Upper lobe of left lung (tissue), 6 donors: ENCODE measurements at regions not wholly inside any gene's neighbourhood (a gene's known extent, or its start where the extent isn't known, plus 50 kb on each side); places are given as distances from the start of the nearest gene placed in this dataset.

ENCODE experiments used
- ATAC-seq, 2 donors: fragments of 200-7000 bp; cut with Tn5 transposase; one replicate each; pipeline ENCODE4 v1.9.1; 2022; ENCODE audit warnings: mild to moderate bottlenecking in 2 of 2, moderate library complexity in 2 of 2; ENCODE audit not compliant: low FRiP score in 2 of 2
- DNase-seq, 2 donors: peaks; one replicate each; pipeline ENCODE4 v3.0.0-alpha.2; 2019 to 2020
- H3K27ac ChIP-seq, 4 donors: fragments of 200-600 bp; sonication (generic); one replicate each; pipeline ENCODE4 v1.5.1; 2016 to 2019
- H3K27me3 ChIP-seq, 4 donors: fragments of 200-600 bp; sonication (generic); one replicate each; pipeline ENCODE4 v1.5.1; 2017 to 2019
- H3K36me3 ChIP-seq, 4 donors: fragments of 200-600 bp; sonication (generic); one replicate each; pipeline ENCODE4 v1.5.1; 2016 to 2019
- H3K4me1 ChIP-seq, 4 donors: fragments of 200-600 bp; sonication (generic); one replicate each; pipeline ENCODE4 v1.5.1; 2018 to 2019
- H3K4me3 ChIP-seq, 4 donors: fragments of 200-600 bp; sonication (generic); one replicate each; pipeline ENCODE4 v1.5.1; 2017 to 2019; ENCODE audit warnings: mild to moderate bottlenecking in 2 of 4, moderate library complexity in 1 of 4
- H3K9me3 ChIP-seq, 4 donors: fragments of 200-600 bp; sonication (generic); one replicate each; pipeline ENCODE4 v1.5.1; 2018 to 2019
- EP300 ChIP-seq, 4 donors: sonication (generic); formaldehyde crosslinking; IDR thresholded peaks; one replicate each; pipeline ENCODE4 v1.5.1; 2017; ENCODE audit warnings: antibody characterized with exemption in 4 of 4, control low read depth in 2 of 4
- POLR2A ChIP-seq, 4 donors: fragments of 450-650 bp; IDR thresholded peaks; one replicate each; pipeline ENCODE4 v1.5.1; 2016 to 2017; ENCODE audit warnings: antibody characterized with exemption in 4 of 4, mild to moderate bottlenecking in 2 of 4
- POLR2AphosphoS5 ChIP-seq, 2 donors: sonication (generic); formaldehyde crosslinking; IDR thresholded peaks; one replicate each; pipeline ENCODE4 v1.5.1; 2017; ENCODE audit warnings: antibody characterized with exemption in 2 of 2
- WGBS, 2 donors: methylation state at CpG; one replicate each; pipeline ENCODE4 v1.1.5; 2017 to 2018; 5-methylcytosine and 5-hydroxymethylcytosine counted together
- TF ChIP-seq, protein P1 (sequence below), 6 experiments: fragments of 450-650 bp in 4 of 6; fragments of 200-600 bp in 2 of 6; sonication (generic) in 2 of 6; IDR thresholded peaks; one replicate each; pipeline ENCODE4 v1.5.1; 2016 to 2019; ENCODE audit warnings: antibody characterized with exemption in 6 of 6
- donor health status: DM: no; HTN: no; CAD: no; lungs with moderate emphysema.
- donor health status: DM: no; HTN: yes; CAD: no; lungs with severe emphysema.

DNA sequence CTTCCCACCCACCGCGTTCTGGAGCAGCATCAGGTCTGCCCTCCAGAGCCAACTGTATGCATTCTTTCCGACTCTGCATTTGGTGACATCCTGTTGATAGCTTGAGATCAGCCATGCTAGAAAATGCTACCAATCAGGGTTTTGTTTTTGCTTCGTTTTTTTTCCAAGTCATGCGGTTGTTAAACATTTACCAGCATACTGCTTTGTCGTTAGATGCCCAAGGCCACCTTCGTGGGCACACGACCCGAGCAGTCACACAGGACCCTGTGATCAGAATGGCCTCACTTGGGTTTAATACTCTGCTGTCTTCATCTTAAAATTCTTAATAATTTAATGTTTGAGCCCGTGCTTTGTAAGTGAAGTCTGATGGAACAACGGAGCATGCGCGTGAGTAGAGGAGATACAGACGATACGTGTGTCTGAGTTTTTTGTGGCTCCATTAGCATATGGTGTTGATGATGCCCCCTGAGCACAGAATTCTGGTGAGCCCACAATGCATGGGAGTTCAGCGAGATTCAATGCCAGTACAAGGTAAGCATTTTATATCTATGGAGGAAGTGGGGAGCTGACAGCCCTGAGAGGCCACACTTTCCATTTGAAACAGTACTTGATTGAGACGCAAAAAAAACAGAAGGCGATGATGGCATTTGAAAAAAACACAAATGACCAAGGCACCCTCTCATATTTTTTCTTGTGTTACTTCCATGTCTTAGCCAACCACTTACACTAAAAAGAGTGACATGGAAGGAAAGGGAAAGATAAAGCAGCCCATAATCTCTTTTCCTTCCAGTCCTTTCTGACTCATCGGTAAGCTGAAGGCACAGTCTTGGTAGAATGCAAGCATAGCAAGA lies 323.6 kb downstream of the BCOR start:
- 65 to 83% methylated on average over 19 of the region's 19 CpGs for WGBS, 2 donors
- Histone ChIP-seq H3K27ac (no peak overlapping the region), H3K4me1 (peaks cover 0 to 9% (median 7%) of the 10 kb centered on the region in 4 donors), H3K9me3 (no peaks in the 10 kb centered on the region), H3K36me3 (no peaks in the 10 kb centered on the region), H3K4me3 (no peak overlapping the region), H3K27me3 (no peaks in the 10 kb centered on the region)
- ATAC-seq = no peak
- no peak for TF ChIP-seq EP300 (IDR thresholded peaks at IDR 0.05)
- TF ChIP-seq POLR2A (IDR thresholded peaks at IDR 0.05) = no peak
- no peak for DNase-seq

DNA sequence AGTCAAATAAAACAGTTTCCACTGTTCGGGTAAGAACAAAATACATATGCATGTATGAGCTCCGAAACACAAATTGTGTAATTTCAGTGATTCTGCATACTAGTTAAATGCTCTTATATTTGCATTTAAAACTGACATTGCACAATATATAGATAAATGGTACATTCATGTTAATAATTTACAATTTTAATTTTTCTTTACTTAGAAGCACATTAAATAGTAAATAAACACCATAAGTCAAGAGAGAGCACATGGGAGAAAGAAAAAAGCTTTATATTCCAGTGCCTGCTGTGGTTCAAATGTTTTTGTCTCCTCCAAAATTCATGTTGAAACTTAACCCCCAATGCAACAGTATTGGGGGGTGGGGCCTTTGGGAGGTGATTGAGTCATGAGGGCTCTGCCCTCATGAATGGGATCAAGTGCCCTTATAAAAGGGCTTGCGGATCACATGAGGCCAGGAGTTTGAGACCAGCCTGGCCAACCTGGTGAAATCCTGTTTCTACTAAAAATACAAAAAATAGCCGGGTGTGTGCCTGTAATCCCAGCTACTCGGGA lies 322.9 kb downstream of the BCOR start:
- H3K4me1 ChIP-seq = peaks cover 0 to 9% (median 7%) of the 10 kb centered on the region in 4 donors
- DNase-seq (no peak), ATAC-seq (no peak)
- WGBS, 2 donors = 54 to 74% methylated on average over 4 to 5 of the region's 5 CpGs
- no peaks in the 10 kb centered on the region for H3K9me3 ChIP-seq
- H3K36me3 ChIP-seq = no peaks in the 10 kb centered on the region
- no peak overlapping the region for H3K27ac ChIP-seq
- TF ChIP-seq POLR2AphosphoS5 (IDR thresholded peaks at IDR 0.05) = no peak
- TF ChIP-seq, protein P1, sequence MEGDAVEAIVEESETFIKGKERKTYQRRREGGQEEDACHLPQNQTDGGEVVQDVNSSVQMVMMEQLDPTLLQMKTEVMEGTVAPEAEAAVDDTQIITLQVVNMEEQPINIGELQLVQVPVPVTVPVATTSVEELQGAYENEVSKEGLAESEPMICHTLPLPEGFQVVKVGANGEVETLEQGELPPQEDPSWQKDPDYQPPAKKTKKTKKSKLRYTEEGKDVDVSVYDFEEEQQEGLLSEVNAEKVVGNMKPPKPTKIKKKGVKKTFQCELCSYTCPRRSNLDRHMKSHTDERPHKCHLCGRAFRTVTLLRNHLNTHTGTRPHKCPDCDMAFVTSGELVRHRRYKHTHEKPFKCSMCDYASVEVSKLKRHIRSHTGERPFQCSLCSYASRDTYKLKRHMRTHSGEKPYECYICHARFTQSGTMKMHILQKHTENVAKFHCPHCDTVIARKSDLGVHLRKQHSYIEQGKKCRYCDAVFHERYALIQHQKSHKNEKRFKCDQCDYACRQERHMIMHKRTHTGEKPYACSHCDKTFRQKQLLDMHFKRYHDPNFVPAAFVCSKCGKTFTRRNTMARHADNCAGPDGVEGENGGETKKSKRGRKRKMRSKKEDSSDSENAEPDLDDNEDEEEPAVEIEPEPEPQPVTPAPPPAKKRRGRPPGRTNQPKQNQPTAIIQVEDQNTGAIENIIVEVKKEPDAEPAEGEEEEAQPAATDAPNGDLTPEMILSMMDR (IDR thresholded peaks at IDR 0.05) = no peak
- no peak for TF ChIP-seq POLR2A (IDR thresholded peaks at IDR 0.05)
- no peak overlapping the region for H3K4me3 ChIP-seq
- H3K27me3 ChIP-seq = no peaks in the 10 kb centered on the region

DNA sequence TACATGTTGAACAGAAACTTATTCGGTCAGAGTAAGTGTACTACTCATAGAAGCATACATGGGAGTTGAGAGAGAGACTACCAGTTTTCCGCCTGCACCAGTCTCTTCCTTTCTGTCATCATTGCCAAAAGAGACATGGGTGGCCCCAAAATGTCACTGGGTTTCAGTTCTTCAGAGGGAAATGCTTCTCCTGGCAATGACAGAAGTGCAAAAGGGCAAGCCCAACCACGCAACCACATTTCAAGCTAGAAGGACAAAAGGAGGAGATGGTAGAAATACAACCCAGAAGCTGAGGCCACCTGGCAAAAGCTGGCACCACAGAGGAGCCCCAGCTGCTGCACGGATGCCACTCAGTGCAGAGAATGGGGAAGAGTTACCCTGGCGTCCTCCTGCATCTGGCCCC lies 320.1 kb downstream of the BCOR start:
- no peak for DNase-seq
- H3K27ac ChIP-seq = no peak overlapping the region
- H3K27me3 ChIP-seq = no peaks in the 10 kb centered on the region
- no peak for ATAC-seq
- H3K4me3 ChIP-seq = no peak overlapping the region
- 65 to 79% methylated on average over 3 to 5 of the region's 5 CpGs for WGBS, 2 donors
- no peaks in the 10 kb centered on the region for H3K9me3 ChIP-seq
- H3K4me1 ChIP-seq = peaks cover 0 to 1% (median 0%) of the 10 kb centered on the region in 4 donors
- no peaks in the 10 kb centered on the region for H3K36me3 ChIP-seq
- no peak for TF ChIP-seq POLR2A (IDR thresholded peaks at IDR 0.05)
- TF ChIP-seq EP300 (IDR thresholded peaks at IDR 0.05) = no peak
- TF ChIP-seq POLR2AphosphoS5 (IDR thresholded peaks at IDR 0.05) = no peak
- TF ChIP-seq, protein P1 (IDR thresholded peaks at IDR 0.05) = no peak

DNA sequence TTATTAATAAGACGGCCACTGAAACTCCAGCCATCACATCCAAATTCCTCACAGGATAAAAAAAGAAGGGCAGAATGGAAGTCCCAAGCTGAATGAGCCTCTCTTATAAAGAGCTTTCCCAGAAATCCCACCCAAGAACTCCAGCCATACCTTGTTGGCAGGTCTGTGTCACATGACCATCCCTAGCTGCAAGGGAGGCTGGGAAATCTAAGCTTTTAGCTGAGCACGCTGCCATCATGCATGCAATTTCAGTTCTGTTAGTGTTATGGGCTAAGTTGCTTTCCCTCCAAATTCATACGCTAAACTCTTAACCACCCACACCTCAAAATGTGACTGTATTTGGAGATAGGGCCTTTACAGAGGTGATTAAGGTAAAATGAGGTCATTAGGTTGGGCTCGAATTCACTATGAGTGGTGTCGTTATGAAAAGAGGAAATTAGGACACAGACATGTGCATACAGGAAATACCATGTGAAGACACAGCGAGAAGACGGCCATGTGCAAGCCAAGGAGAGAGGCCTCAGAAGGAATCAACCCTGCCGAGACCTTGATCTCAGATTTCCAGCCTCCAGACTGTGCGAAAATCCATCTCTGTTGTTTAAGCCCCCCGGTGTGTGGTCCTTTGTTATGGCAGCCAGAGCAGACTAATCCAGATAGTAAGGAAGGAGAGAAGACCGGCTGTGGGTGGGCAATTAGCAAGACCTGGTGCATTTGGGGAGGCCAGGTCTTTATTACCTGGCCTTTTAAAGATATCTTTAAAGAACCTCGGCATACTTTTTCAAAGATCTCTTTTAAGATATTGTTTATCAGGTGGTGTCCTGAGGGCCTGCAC lies 317.6 kb downstream of the BCOR start:
- Histone ChIP-seq H3K27me3 (no peaks in the 10 kb centered on the region), H3K27ac (no peak overlapping the region), H3K36me3 (no peaks in the 10 kb centered on the region), H3K4me3 (no peak overlapping the region), H3K4me1 (no peaks in the 10 kb centered on the region), H3K9me3 (no peaks in the 10 kb centered on the region)
- WGBS, 2 donors = 70 to 76% methylated on average over 10 to 12 of the region's 12 CpGs
- no peak for DNase-seq
- ATAC-seq = no peak
- TF ChIP-seq EP300 (IDR thresholded peaks at IDR 0.05) = no peak
- TF ChIP-seq POLR2AphosphoS5 (IDR thresholded peaks at IDR 0.05) = no peak
- TF ChIP-seq, protein P1 (IDR thresholded peaks at IDR 0.05) = no peak
- TF ChIP-seq POLR2A (IDR thresholded peaks at IDR 0.05) = no peak

DNA sequence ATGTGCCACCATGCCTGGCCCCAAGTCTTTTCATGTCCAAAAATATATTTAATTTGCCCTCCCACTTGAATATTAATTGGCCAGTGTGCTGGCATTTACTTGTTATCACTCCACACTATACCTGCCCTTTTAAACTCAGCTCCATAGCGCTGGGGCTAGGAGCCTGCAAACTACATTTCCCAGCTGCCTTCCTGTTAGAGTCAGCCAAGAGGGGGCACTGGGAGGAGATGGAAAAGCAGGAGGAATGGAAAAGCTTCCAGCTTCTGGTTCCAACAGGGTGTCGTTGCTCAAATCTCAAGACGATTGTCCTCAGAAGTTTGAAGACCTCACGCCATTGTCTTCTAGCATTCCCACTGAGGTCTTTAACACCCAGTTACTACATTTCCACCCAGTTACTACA lies 315.5 kb downstream of the BCOR start:
- H3K27ac ChIP-seq = no peak overlapping the region
- TF ChIP-seq EP300 (IDR thresholded peaks at IDR 0.05) = no peak
- no peak for TF ChIP-seq POLR2A (IDR thresholded peaks at IDR 0.05)
- no peak for TF ChIP-seq POLR2AphosphoS5 (IDR thresholded peaks at IDR 0.05)
- TF ChIP-seq, protein P1 (IDR thresholded peaks at IDR 0.05) = no peak
- no peaks in the 10 kb centered on the region for H3K36me3 ChIP-seq
- H3K4me1 ChIP-seq = no peaks in the 10 kb centered on the region
- DNase-seq (no peak), ATAC-seq (no peak)
- H3K4me3 ChIP-seq = no peak overlapping the region
- no peaks in the 10 kb centered on the region for H3K9me3 ChIP-seq
- H3K27me3 ChIP-seq = no peaks in the 10 kb centered on the region
- WGBS, 2 donors = 77 to 80% methylated on average over 3 to 4 of the region's 4 CpGs
